Activated CD8-positive, alpha-beta memory T cell treated with anti-CD3 and anti-CD28 coated beads for 48 hours (primary cell): ENCODE measurements at regions not wholly inside any gene's neighbourhood (a gene's known extent, or its start where the extent isn't known, plus 50 kb on each side); places are given as distances from the start of the nearest gene placed in this dataset.

Source experiments
- DNase-seq, 3 experiments: peaks; one replicate each; pipeline ENCODE4 v3.0.0-alpha.2; 2020; ENCODE audit warnings: low read depth in 2 of 3, low spot score in 2 of 3

DNA sequence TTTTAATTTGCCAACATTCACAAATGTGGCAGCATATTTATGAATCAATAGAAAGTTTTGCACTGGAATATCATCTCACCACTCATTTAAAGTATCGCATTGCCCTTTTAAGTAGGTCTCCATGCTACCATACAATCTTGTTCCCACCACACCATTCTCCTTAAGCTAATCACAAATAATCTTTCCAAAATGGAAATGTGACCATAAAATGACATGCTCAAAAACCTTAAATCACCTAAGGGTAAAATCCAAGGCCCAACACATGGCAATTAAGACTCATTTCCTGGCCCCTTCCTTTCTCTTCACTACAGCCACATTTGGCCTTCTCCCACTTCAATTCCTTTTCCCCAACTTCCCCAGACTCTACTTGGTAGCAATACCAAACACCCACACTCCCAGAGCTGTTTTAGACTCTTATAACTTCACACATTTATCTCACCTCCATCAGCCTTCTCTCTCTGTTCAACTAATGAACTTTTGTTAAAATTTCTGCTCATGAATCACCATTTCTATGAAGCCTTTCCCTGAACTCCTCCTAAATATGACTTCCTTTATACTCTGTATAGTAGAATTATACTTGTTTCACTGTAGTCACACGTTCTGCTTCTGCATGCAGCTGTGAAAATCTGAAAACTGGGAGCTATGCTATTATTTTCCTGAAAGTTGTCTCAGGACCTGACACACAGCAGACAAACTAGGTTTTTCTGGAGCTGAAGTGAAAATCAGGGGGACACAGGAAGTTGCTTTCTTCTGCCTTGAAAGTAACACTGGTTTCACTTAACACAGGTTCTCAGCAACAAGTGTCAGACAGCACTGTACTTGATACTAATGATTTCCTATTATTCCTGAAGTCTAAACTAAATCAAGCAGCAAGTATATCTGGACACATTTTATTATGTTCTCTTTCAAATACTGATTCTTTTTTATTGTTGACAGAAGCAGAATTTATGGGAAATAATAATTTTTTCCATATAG is 303.9 kb downstream of the ZEB2 start:
- no peak for DNase-seq

DNA sequence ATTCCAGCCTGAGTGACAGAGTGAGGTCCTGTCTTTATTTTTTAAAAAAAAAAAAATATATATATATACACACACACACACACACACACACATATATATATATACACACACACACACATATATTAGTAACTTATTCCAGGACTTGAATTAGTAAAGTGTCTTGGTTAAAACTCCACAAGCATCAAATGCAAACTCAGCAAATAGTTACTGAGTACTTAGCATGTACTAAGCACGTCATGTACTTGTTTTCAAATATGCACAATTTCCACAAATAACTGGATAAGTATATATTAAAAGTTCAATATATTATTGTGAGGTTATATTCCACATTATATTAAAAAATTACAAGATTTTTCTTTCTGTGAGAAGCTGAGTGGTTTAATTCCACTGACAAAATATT is 304.7 kb downstream of the ZEB2 start:
- no peak for DNase-seq

DNA sequence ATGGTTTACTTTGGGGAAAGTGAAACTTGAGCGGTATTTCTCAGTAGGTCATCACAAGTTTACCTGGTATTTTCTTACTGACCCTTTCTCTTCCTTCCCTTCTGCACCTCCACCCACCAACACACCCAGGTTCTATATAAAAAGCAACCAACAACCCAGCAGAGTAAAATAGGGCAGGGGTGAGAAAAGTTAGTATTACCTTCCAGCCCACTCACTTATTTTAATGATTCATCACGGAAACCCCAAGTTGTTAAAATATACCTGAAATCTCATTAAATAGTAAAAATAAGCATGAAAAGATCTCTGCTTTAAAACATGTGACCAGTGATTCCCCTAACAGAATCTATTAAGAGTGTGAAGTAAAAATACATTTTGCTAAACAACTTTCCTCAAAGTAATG is 306.1 kb downstream of the ZEB2 start:
- DNase-seq: no peak

GRCh38 chr2:144211826-144212225 is 308.1 kb downstream of the ZEB2 start:
- no peak for DNase-seq

- no peak for DNase-seq
Observed at GRCh38 chr2:144211065-144211464, 308.9 kb downstream of the ZEB2 start.

DNA sequence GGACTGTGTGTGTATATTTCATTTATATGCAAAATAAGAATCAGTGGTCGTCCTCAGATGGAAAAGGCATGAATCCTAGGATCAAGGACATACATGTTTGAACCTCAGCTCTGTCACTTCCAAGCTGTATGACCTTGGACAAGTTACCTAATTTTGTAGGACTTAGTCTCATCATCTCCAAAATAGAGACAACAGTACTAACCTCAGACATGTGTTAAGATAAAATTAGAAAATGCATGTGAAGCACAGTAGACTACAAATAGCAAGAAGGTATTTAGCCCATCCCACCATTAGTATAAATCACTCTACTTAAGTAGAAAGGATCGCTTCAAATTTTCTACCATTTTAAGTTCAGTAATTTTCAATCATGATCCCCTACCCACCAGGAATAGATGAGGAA is 309.8 kb downstream of the ZEB2 start:
- DNase-seq: no peak

- DNase-seq: no peak
Observed at GRCh38 chr2:144208924-144209323, 311.0 kb downstream of the ZEB2 start.

DNA sequence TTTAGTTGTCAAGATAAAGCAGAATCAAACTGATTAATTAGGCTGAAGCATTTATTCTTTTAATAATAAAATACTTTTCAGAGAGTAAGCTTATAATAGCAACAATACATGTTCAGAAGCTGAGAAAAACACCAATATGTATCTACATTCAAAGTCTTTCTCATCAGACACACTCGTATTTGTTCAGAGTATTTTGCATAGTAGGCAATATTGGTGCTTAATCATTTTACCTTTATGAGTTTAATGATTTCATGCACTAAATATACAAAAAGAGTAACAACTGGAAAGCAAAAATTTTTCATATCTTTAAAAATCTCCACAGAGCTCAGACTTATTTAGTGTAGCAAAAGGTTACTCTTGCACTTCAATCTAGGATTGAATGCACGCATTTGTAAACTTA is 313.9 kb downstream of the ZEB2 start:
- DNase-seq: no peak

DNA sequence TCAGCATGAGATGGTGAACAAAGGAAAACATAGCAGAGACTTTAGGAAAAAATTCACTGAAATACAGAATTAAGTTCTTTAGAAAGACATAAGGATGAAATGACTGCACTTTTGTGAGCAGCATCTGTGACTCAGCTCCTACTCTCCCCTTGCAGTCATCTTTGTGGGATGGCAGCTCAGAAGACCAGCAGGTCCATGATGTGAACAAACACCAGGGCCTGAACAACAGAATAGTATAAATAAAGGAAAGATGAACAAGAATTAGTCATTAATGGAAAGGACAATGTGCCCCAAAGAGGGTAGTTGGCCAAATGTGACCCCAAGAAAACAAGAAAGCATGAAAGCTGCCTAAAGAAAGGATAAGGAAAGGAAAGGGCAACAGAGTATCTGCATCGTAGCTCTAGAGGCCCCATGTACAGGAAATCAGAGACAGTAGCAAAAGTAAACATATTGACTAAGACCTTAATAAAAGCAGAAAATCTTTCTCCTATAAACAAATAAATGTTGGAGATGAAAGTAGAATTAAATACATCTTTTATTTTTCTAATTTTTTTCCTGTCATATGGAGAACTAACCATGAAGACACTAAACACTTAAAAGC is 318.0 kb downstream of the ZEB2 start:
- no peak for DNase-seq

DNA sequence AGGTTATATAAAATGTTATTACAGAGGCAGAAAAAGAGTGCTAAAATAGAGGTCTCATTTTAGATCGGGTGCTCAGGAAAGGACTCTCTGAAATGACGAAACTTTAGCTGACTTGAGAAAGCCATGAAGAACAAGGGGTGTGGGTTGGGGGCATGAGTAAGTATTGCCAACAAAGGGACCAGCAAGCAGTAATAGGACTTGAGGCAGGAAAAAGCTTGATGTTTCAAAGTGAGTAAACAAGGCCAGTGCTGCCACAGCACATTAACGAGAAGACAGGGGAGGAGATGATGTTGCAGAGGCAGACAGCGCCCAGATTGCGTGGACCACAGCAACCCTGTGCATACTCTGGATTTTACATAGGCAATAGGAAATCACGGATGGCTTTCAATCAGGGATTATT is 318.8 kb downstream of the ZEB2 start:
- peak in 1 of 3 experiments; percentile 4 for DNase-seq

- DNase-seq: no peak
Observed at GRCh38 chr2:144198116-144198515, 321.8 kb downstream of the ZEB2 start.

DNA sequence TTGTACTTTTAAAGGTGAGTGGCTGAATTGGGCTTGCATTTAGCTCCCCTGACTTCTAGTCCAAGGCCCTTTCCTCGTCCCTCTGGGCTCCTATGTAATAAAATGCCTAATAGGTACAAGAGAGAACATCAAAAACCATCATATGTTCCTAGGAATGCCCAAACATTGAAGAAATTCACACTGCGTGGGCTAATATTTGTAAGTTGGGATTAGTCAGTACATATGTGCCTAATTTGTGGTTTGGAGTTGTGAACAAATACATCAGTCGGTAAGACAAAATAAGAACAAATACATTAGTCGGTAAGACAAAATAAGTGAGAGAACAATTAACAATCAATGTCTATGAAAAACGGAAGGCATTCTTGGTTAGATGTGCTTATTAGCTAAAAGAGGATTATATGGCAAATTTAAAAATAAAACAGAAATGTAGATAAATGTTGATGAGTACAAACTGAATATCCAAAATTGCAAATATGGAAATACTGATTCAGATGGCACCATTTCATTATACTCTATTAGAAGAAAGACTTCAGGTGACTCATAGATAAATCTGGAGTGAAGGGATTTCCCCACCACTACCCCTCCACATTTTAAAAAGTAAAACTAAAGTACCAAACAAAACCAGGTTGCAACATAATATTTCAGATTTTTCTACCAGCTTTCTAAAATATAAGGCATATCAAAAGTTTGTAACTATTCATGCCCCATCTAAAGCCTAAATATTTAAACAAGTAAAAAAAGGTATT is 325.4 kb downstream of the ZEB2 start:
- DNase-seq: no peak

DNA sequence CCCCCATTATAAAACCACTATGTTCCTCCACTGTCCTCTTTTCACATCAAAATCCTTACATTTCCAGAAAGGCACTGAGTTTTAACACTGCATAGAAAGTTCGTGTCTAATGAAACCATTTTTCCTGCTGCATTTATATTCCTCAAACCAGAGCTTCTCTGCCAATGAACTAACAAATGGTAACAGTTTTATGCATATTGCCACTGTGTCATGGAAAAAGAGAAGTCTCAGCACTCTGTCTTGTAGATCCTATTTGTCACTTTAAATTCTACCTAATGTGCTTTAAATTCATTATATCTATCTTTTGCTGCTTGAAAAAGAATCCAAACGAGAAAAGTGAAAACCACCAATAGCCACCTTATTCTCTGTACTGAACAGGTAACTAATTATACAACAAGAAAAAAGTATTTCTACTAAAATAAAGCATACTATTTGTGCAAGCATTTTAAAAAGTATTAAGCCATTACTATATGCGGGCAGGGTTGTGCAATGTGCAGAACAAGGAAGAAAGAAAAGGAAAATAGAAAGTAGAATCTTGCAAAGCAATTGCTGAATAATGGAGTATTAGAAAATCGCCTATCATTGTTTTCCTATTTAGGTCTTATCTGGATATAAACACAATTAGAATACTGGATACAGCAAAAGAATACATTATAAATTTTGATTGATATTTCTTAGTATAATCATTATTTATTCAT is 328.9 kb downstream of the ZEB2 start:
- DNase-seq: no peak

GRCh38 chr2:144183727-144184126 is 336.2 kb downstream of the ZEB2 start:
- DNase-seq: peak; percentile 15 to 44 (median 33)

DNA sequence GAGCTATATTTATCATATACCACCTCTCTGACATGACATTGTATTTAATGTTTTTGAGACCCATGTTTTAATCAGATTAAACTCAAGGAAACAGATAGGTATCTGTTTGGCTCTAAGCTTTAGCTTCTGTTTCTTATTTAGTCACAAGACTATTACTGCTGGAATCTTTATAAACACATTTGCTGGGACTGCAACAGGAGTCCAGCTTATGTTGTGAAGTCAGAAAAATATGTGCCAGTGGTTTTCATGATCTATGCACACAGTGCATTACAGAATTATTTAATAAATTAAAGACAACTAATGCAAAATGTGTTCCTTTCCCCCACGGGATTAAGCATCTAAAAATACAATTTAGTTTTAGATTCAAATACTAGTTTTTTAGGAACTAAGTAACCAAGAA is 338.9 kb downstream of the ZEB2 start:
- no peak for DNase-seq

DNA sequence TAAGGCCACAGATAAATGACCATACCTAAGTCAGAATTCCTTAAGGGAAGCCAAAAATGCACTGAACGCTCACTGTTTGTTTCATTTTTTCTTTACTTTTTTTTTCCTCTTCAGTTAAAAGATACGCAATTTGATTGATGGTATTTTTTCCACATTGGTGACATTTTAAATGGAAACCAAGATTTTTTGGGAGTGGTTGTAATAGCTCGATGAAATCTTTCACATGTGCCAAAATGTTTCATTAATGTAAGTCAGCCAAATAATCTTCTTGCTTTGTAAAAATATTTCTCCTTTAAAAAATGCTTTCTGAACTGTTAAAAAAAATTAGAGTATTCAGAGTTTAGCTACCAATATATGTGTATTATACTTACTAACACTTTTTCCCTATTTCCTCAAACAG is 339.8 kb downstream of the ZEB2 start:
- DNase-seq: no peak

GRCh38 chr2:144170179-144170578 is 349.7 kb downstream of the ZEB2 start:
- no peak for DNase-seq

GRCh38 chr2:144166743-144167142 is 353.2 kb downstream of the ZEB2 start:
- DNase-seq: no peak

GRCh38 chr2:144165599-144166250 is 354.2 kb downstream of the ZEB2 start:
- DNase-seq: no peak

- DNase-seq: no peak
Observed at GRCh38 chr2:144163592-144163991, 356.3 kb downstream of the ZEB2 start.

GRCh38 chr2:144162652-144163051 is 357.3 kb downstream of the ZEB2 start:
- no peak for DNase-seq
